GM18520 (cell line): ENCODE measurements at regions not wholly inside any gene's neighbourhood (a gene's known extent, or its start where the extent isn't known, plus 50 kb on each side); places are given as distances from the start of the nearest gene placed in this dataset.
"Not testable (repeated sequence)": the region's sequence is repeated elsewhere in the genome, so short reads cannot be mapped to it uniquely, and the experiment has no call there.

Source experiments
- ATAC-seq: cut with Tn5 transposase; IDR thresholded peaks from one replicate; pipeline ENCODE4 v1.9.1; 2021; ENCODE audit not compliant: unreplicated experiment

DNA sequence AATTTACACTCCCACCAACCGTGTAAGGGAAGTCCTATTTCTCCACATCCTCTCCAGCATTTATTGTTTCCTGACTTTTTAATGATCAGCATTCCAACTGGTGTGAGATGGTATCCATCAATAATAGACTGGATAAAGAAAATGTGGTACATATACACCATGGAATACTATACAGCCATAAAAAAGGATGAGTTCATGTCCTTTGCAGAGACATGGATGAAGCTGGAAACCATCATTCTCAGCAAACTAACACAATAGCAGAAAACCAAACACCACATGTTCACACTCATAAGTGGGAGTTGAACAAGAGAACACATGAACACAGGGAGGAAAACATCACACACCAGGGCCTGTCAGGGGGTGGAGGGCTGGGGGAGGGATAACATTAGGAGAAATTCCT lies 1290.6 kb upstream of the EYS start:
- ATAC-seq = not testable (repeated sequence)

DNA sequence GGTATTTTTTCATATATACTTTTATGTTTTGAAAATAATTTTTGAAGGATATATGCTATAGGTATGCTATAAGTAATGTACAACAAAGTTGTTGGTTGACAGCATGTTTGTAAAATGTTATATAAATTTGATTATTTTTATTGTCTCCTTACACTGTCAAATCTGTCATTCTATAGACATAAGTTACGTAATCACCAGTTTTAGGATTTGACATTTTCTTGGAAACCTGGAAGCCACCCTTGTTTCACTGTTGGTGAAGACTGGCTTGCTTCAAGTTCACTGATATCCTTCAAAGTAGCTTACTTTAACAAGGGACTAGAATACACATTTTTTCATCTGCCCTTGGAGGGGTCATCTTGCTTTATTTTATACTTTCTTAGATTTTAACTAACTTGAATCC lies 1288.6 kb upstream of the EYS start:
- no peak for ATAC-seq

DNA sequence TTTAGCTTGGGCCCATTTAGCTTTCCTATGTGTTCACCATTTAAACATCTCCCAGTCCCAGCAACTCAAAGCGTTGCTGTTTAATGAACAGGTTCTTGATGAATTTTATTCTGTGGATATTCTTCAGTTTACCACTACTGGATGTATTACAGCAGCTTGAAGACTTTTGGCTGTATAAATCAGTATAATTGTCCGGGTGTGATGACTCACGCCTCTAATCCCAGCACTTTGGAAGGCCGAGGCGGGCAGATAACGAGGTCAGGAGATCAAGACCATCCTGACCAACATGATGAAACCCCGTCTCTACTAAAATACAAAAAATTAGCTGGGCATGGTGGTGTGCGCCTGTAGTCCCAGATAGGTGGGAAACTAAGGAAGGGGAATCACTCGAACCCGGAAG lies 1286.7 kb upstream of the EYS start:
- ATAC-seq = not testable (repeated sequence)

DNA sequence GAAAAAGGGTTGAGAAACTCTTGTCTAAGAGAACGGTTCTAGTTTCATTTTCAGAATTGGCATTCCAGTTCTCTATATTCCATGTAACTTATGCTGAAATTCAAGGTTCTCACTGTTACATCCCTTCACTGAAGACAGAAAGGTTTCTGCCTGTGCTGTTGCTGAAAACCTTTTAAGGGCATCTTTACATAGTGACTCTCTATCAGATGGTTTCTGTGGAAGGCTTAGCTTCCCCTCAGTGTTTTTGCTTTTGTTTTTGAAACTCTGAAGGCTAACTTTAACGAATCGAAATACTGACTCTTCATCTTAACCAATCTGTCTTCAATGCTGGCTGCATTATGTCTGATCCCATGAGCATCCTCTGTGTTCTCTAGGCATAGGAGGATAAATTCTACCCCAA lies 1286.2 kb upstream of the EYS start:
- ATAC-seq = no peak

DNA sequence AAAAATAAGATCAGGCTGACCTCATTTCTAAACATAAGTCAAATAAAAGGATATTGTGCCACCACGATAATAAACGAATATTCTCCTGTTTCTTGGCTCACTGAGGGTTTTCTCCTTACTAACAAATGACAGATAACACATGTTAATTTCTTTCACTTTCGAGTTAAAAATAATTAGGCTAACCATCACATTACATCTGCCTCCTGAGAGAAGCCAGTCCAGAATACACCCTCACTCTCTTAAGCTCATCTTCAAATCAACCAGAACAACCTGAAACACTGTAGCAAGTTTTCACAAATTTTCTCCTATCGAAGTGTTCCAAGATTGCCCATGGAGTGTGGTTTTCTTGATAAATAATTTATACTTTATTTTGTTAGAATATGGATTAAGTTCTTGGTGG lies 1285.6 kb upstream of the EYS start:
- ATAC-seq = no peak

DNA sequence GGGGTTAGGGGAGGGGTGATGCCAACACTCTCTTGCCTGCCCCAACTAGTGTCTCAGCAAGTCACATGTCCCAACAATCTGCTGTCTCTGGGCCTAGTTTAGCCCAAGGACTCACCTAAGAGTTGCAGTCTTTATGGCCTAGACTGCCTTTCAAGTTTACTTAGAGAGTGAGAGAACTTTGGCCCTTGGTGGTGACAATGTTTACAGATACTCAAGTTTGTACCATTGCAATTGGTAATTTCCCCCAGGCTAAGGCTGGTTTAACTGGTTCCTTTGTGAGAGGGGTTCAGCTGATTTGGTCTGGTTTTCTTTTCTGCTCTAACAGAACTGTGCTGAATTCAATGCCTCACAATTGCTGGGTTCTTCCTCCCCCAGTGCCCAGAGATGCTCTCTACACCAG lies 1279.9 kb upstream of the EYS start:
- no peak for ATAC-seq

DNA sequence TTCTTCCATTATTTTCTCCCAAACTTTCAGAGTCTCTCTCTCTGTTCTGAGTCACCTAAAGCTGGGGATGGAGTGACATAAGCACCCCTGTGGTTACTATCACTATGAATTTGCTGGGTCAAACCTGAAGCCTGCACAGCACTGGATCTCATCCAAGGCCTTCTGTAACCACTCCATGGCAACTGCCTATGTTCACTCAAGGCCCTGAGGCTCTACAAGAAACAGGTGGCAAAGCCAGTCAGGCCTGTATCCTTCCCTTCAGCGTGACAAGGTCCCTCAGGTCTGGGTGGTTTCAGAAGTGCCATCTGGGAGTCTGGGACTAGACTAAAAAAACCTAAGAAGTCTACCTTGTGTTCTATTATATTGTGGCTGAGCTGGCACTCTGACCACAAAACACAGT lies 1278.8 kb upstream of the EYS start:
- ATAC-seq = no peak

DNA sequence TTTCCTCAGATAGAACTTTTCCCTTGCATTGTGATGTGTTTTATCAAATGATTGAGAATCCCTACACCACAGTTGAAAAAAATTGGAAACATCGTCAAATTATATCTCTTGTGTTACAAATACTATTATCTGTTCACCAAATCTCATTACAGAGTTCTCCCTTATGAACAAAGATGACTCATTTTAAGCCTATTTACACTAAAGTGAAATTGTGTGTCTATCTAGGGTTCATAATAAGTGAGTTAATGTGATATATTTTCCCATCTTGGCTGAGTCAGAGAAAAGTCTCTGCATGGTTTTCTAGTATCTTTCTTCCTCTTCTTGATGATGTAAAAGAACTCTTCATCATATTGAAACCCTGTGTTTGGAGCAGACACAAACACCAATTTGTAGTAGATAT lies 1263.3 kb upstream of the EYS start:
- ATAC-seq = no peak

DNA sequence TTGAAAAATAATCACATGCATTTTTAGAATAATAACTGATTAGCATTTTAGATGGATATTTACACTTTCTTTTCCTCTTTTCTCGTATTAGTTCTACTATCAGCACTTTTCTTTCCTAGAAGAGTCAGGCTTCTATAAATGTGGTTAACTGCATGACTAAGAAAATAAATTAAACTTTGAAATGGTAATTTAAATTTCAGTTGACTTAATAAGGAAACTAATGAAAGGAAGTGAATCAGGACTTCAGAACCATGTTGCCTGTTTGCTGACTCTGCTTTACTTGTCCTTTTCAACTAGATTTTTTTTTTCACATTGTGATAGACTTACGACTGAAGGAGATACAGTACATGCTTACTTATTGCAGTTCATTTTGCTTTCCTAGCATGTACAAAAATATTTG lies 1258.2 kb upstream of the EYS start:
- ATAC-seq = no peak

DNA sequence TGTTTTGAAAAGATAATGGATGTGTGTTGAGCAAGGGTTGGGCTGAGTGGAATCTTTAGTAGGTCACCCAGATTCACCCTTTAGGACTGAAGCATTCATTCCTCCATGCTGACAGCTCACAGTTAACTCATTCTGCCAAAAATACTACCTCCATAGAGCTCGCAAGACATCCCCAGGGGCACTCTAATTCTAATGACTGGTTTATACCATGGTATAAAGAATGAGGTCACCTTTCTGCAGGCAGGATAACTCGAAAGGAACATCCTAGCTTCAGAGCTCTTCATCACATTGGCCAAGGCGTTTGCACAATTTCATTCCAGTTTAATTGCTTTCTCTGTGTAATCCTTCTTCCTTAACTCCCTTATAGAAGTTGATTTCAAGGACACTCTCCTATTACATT lies 1257.2 kb upstream of the EYS start:
- no peak for ATAC-seq

DNA sequence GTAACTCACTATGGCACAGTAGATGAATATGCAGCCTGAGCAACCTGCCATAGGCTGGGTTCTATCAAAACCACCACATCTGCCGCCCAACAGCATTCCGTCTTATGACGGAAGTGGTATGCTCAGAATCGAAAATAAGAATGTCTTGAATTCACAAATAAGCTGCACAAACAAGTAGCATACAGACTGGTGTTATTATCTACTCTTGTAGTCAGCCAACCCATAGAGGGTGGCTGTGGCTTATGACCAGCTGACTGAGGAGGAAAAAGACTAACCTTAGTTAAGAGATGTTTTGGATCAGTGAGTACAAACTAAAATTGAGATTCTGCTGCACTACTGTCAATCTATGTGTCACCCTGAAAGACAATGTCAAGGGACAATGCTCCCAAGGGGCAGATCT lies 1255.1 kb upstream of the EYS start:
- no peak for ATAC-seq

DNA sequence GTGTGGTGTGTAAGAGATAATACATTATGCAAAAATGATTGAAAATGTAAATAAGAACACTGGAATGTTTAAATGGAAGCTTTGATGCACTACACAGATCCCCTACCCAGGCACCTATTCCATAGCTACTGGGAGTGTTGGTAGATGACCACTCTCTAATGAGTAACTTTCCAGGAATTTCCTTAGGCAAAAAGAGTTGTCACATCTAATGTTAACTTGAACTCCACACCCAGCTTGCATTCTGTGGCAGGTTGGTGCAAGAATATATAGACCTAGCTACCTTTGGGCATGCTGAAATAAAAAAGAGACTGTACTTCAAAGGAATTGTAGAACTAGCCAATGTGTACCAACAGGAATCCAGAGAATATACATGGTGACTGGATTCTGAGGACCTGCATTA lies 1254.2 kb upstream of the EYS start:
- ATAC-seq = no peak

DNA sequence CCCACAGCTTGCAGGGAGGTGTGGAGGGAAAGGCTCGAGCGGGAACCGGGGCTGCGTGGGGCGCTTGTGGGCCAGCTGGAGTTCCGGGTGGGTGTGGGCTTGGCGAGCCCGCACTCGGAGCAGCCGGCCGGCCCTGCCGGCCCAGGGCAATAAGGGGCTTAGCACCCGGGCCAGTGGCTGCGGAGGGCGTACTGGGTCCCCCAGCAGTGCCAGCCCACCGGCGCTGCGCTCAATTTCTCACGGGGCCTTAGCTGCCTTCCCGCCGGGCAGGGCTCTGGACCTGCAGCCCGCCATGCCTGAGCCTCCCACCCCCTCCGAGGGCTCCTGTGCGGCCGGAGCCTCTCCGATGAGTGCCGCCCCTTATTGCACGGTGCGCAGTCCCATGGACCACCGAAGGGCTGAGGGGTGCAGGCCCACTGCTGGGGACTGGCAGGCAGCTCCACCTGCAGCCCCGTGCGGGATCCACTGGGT lies 1242.2 kb upstream of the EYS start:
- ATAC-seq = no peak

DNA sequence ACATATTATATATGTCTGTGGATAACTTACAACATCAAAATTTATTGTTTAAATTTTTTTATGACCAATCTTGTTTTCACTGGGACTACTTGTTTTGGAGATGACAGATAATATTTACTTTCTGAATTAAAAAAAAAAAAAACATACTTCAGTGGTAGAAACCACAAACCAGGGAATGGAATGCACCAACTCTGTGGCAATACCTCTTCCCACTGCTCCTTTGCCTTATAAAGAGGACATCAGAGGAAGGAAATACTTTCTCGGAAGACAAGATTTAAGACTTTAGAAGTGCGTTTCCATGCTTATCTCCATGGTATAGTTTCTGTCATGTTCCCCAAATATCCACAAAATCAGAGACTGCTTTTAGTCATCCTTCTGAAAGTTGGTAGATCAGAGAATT lies 1241.1 kb upstream of the EYS start:
- ATAC-seq = no peak

DNA sequence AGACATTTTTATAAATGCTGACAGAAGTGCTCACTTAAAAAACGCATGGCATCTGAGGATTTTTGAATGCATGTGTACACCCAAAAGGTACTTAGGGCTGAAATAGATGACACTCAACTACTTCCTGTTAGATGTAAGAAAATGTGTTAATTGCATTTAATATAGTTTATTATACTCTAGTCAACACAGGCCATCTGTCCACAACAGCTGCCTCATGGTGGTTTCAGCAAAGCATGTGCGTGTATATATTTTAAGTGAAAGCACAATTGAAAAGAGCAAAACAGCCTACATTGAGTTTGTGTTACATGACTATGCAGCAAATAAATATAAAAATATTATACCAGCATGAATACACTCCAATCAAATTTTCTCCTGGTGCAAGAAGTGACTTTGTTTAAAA lies 1233.0 kb upstream of the EYS start:
- ATAC-seq = no peak

DNA sequence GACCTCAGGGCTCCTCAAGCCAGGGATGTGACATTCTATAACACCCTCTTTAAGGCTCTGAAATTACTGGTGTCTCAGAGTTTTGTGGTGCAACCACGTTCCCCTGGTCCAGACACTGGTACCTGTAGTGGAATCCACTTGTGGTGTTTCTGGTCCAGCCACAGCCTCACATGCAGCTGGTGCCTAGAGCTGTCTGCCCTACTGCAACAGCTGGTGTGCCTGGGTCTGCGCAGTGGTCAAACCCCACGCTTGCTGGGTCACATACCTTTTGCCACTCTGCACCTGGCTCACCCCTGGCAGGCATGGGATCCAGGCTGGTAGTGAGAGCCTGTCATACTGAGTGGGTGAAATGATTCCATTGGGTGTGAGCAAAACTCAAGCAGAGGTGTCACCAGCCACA lies 1230.2 kb upstream of the EYS start:
- no peak for ATAC-seq

DNA sequence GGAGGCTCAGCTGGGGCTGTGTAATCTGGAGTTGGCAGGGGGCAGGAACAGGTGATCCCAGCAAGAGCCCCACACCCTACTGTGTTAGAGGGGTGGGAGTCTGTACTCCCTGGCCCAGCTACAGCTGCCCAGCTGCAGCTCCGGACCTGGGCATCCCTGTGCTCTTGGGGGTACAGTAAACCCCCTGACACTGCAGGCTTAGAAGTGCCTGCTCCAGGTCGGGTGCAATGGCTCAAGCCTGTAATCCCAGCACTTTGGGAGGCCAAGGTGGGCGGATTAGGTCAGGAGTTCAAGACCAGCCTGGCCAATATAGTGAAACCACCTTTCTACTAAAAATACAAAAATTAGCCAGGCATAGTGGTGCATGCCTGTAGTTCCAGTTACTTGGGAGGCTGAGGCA lies 1228.6 kb upstream of the EYS start:
- ATAC-seq = no peak

DNA sequence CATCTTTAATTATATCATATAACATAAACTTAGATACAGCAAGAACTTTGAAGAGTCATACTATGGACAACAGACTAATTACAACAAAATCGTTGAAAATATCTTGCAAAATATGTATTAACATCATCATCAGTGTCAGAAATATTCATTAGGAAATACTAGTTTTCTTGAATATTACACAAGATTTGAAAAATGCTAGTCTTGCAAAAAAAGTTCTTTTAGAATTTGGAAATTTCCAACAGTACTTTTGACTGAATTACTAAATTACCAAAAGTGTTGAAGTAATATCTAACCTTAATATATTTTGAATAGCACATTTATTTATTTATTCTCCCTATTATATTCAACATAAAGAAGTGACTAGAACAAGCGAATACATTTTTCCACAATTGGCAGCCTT lies 1224.8 kb upstream of the EYS start:
- no peak for ATAC-seq

DNA sequence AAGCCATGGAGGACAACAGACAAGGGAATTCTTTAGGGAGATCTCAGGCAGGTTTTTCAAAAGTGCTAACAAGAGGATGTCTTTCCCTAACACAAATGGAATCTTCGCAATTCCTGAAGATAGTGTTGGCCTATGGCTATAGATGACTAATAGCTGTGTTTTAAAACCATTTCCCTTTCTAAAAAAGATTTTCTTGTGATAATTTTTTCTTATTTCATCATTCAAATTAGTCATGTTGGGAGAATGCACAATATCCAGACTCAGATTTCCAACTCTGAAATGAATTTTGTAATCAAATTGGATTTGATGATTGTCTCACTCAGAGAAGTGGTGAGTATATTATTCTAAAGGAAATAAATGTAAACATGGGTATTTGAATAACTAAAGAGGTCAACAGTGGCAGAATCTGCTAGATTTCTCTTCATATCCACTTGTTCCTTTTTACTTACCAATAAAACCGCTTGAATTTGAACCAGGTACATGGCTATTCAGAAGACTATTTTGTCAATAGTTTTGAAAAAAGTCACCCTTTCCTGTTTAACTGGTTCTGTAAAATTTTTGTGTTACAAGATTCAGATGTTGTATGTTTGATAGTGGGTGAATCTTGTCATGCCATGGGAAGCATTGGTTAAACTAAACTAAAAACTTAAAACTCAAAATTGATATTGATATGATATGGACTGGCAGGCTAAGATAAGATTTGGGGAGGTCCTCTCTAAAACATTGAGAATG lies 1223.7 kb upstream of the EYS start:
- no peak for ATAC-seq

DNA sequence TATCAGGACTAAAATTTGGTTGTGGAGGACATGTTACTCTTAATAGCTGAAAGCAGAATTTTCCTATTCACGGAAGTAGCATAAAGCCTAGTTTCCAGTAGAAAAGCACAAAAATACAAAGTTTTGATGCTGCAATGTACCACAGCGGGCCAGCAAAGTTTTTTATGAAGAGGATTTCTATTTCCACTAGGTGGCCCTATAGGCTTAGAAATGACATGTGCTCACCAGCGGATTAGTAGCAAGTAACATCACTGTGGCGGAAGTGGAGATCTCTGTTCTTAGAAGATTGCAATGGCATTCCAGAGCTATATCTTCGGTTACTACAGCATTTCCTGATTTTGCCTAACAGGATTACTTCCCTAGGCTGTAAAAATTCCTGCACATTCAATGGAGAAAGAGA lies 1219.0 kb upstream of the EYS start:
- no peak for ATAC-seq

DNA sequence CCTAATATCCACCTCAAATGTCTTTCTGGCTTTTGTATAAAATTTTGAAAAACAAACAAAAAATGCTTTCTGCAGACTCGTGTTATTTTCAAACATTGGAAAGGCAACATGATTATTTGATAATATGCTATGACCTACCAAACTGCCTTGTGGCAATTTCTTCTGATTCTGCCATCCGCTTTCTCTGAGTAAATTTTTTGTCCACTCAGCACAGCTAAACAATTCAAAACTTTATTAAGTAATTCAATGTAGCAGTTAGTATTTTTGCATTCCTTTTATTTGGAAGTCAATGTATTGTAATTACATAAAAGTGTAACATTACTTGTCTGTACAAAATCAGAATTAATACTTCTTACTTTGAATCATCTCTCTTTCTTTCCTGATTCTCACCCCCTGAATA lies 1206.6 kb upstream of the EYS start:
- no peak for ATAC-seq

DNA sequence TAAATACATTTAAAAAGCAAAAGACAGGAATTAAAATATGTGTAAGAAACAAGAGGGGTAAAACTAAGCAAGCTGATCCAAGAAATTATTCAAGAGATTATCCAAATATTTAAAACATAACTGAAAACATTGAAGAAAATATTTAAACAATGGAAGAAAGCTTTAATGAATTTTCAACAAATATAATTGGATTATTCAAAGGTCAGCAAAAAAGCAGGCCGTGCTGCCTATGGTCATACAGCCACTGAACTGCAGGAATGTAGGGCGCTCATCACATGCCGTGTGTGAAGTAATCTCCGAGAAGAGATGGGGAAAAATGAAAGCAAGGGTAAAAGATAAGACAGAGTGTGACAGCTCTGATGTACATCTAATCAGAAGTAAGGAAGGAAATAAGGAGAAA lies 1195.4 kb upstream of the EYS start:
- no peak for ATAC-seq
